CD14-positive monocyte (primary cell): ENCODE measurements at regions not wholly inside any gene's neighbourhood (a gene's known extent, or its start where the extent isn't known, plus 50 kb on each side); places are given as distances from the start of the nearest gene placed in this dataset.

Experiments
- DNase-seq, 3 donors: peaks; one replicate each; pipeline ENCODE4 v3.0.0-alpha.2; 2011 to 2022
- H2AFZ ChIP-seq: 2 replicates; pipeline ENCODE4 v1.6.0; 2012; ENCODE audit warnings: mild to moderate bottlenecking, low read depth, low read length, inconsistent platforms; ENCODE audit not compliant: insufficient read depth, poor library complexity, severe bottlenecking
- H3K27ac ChIP-seq, 2 donors: 1 replicate in 1 of 2; 2 replicates in 1 of 2; pipeline ENCODE4 v1.5.1; 2012 to 2013; ENCODE audit warnings: low read length in 2 of 2, control low read depth in 1 of 2, inconsistent platforms in 1 of 2, low read depth in 1 of 2, mild to moderate bottlenecking in 1 of 2
- H3K27me3 ChIP-seq, 2 donors: one replicate each; pipeline versions ENCODE4 v1.6.0 to v1.6.1; 2011 to 2013; ENCODE audit warnings: low read length in 2 of 2; ENCODE audit not compliant: control insufficient read depth in 2 of 2, insufficient read depth in 2 of 2
- H3K36me3 ChIP-seq, 2 donors: replicated peaks in 1 of 2; 1 replicate in 1 of 2; 2 replicates in 1 of 2; pipeline versions ENCODE4 v1.5.1 to v1.6.1; 2012 to 2013; ENCODE audit warnings: low read length in 2 of 2, control low read depth in 1 of 2, inconsistent platforms in 1 of 2, mild to moderate bottlenecking in 1 of 2; ENCODE audit not compliant: insufficient read depth in 2 of 2, control insufficient read depth in 1 of 2
- H3K4me1 ChIP-seq, 2 donors: 1 replicate in 1 of 2; 2 replicates in 1 of 2; pipeline versions ENCODE4 v1.5.1 to v1.6.1; 2012 to 2013; ENCODE audit warnings: low read length in 2 of 2, control low read depth in 1 of 2, inconsistent platforms in 1 of 2, mild to moderate bottlenecking in 1 of 2, moderate library complexity in 1 of 2; ENCODE audit not compliant: insufficient read depth in 2 of 2, control insufficient read depth in 1 of 2
- H3K4me2 ChIP-seq: replicated peaks from 2 replicates; pipeline ENCODE3; 2012; ENCODE audit warnings: low read length, moderate library complexity, mild to moderate bottlenecking; ENCODE audit not compliant: poor library complexity, severe bottlenecking; ENCODE audit errors: extremely low read depth
- H3K4me3 ChIP-seq, 3 experiments: fragments of 200-600 bp in 1 of 3; sonication (generic) in 1 of 3; replicated peaks in 1 of 3; 1 replicate in 2 of 3; 2 replicates in 1 of 3; pipeline ENCODE4 v1.5.1; 2011 to 2013; ENCODE audit warnings: low read length in 3 of 3, mild to moderate bottlenecking in 3 of 3, control low read depth in 2 of 3, low read depth in 2 of 3, inconsistent platforms in 1 of 3, moderate library complexity in 1 of 3
- H3K79me2 ChIP-seq: 2 replicates; pipeline ENCODE4 v1.6.0; 2012; ENCODE audit warnings: mild to moderate bottlenecking, control low read depth, inconsistent platforms, low read length, moderate library complexity; ENCODE audit not compliant: insufficient read depth
- H3K9ac ChIP-seq: 2 replicates; pipeline ENCODE4 v1.6.0; 2017; ENCODE audit warnings: low read length, mild to moderate bottlenecking; ENCODE audit not compliant: insufficient read depth, poor library complexity, severe bottlenecking
- H3K9me3 ChIP-seq, 2 donors: replicated peaks in 1 of 2; 1 replicate in 1 of 2; 2 replicates in 1 of 2; pipeline versions ENCODE4 v1.5.1 to v1.6.1; 2012 to 2013; ENCODE audit warnings: low read length in 2 of 2, control low read depth in 1 of 2; ENCODE audit not compliant: control insufficient read depth in 1 of 2, insufficient read depth in 1 of 2
- H4K20me1 ChIP-seq: 2 replicates; pipeline ENCODE4 v1.6.0; 2012; ENCODE audit warnings: mild to moderate bottlenecking, low read length, control low read depth, moderate library complexity; ENCODE audit not compliant: insufficient read depth
- H3K27ac Mint-ChIP-seq, 7 donors: one replicate each; pipeline ENCODE4 v1.8.0; 2020; ENCODE audit warnings: mild to moderate bottlenecking in 7 of 7, mixed read lengths in 7 of 7, moderate library complexity in 6 of 7, inconsistent platforms in 2 of 7
- H3K27me3 Mint-ChIP-seq, 3 donors: one replicate each; pipeline ENCODE4 v1.8.0; 2021 to 2022; ENCODE audit warnings: low read depth in 3 of 3, mild to moderate bottlenecking in 3 of 3, mixed read lengths in 3 of 3, moderate library complexity in 3 of 3, inconsistent platforms in 1 of 3
- H3K36me3 Mint-ChIP-seq, 2 donors: one replicate each; pipeline ENCODE4 v1.8.0; 2020; ENCODE audit warnings: mixed read lengths in 2 of 2, inconsistent platforms in 1 of 2, mild to moderate bottlenecking in 1 of 2
- H3K4me1 Mint-ChIP-seq: one replicate; pipeline ENCODE4 v1.8.0; 2020; ENCODE audit warnings: mild to moderate bottlenecking, mixed read lengths
- H3K4me3 Mint-ChIP-seq, 2 donors: one replicate each; pipeline ENCODE4 v1.8.0; 2020; ENCODE audit warnings: mild to moderate bottlenecking in 2 of 2, mixed read lengths in 2 of 2, moderate library complexity in 1 of 2
- H3K9me3 Mint-ChIP-seq, 7 donors: one replicate each; pipeline ENCODE4 v1.8.0; 2020 to 2022; ENCODE audit warnings: mixed read lengths in 7 of 7, mild to moderate bottlenecking in 6 of 7, moderate library complexity in 6 of 7, inconsistent platforms in 2 of 7
- WGBS: methylation state at CpG from one replicate; pipeline ENCODE4 v1.1.5; 2013; ENCODE audit warnings: missing lambda C conversion rate; ENCODE audit not compliant: insufficient coverage; 5-methylcytosine and 5-hydroxymethylcytosine counted together
- intact Hi-C, 2 donors: fragments of 100-400 bp; cut with micrococcal nuclease; formaldehyde crosslinking; loops; one replicate each; pipeline versions ENCODE4 v1.15.0 to v1.15.1; 2023
- TF ChIP-seq, protein P1 (sequence below): fragments of 200-600 bp; IDR thresholded peaks from one replicate; pipeline ENCODE4 v1.8.0; 2022; ENCODE audit warnings: antibody characterized with exemption, mild to moderate bottlenecking

DNA sequence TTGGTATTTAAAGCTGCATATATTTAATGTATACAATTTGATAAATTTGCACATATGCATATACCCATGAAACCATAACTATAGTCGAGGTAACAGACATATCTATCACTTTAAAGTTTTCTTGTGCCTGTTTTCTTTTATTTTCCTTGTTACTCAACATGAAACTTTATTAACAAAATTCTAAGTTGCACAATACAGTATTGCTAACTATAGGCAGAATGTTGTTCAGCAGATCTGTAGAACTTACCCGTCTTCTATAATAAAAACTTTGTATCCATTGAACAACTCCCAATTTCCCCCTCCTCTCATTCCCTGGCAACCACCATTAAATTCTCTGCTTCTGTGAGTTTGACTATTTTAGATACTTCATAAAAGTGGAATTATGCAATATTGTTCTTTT lies 404.6 kb upstream of the KCND2 start:
- 100% methylated on average over 1 of the region's 2 CpGs for WGBS
- H3K4me1 Mint-ChIP-seq: no peaks in the 10 kb centered on the region

DNA sequence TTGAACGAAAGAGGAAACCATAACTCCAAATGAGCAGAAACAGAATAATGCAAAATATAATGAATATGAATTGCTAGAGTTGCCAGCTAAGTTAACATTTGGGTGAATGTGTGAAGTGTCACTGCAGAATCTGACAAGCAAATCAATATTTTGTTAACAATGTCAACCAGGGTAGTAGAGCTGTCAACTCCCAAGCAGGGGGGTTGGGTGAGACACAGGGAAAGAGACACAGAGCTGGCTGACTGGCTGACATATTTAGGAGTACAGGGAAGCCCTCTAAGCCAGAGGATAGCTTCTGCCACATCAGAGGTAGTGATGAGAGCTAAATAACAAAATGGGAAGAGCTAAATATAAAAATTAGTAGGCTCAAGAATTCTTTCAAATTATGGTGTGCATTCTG lies 393.1 kb upstream of the KCND2 start:
- no peak overlapping the region for H2AFZ ChIP-seq
- H3K4me3 Mint-ChIP-seq: no peak overlapping the region
- H4K20me1 ChIP-seq: no peaks in the 10 kb centered on the region
- TF ChIP-seq, protein P1, sequence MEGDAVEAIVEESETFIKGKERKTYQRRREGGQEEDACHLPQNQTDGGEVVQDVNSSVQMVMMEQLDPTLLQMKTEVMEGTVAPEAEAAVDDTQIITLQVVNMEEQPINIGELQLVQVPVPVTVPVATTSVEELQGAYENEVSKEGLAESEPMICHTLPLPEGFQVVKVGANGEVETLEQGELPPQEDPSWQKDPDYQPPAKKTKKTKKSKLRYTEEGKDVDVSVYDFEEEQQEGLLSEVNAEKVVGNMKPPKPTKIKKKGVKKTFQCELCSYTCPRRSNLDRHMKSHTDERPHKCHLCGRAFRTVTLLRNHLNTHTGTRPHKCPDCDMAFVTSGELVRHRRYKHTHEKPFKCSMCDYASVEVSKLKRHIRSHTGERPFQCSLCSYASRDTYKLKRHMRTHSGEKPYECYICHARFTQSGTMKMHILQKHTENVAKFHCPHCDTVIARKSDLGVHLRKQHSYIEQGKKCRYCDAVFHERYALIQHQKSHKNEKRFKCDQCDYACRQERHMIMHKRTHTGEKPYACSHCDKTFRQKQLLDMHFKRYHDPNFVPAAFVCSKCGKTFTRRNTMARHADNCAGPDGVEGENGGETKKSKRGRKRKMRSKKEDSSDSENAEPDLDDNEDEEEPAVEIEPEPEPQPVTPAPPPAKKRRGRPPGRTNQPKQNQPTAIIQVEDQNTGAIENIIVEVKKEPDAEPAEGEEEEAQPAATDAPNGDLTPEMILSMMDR: no peak
- no peak overlapping the region for H3K27ac Mint-ChIP-seq
- H3K4me1 Mint-ChIP-seq: no peaks in the 10 kb centered on the region
- H3K27ac ChIP-seq: no peak overlapping the region
- H3K9me3 Mint-ChIP-seq: peaks cover 0 to 5% (median 0%) of the 10 kb centered on the region in 7 donors
- H3K4me1 ChIP-seq: no peaks in the 10 kb centered on the region
- H3K9ac ChIP-seq: no peak overlapping the region
- no peaks in the 10 kb centered on the region for H3K27me3 ChIP-seq
- no CpG with 5 or more reads among the region's 1 CpG for WGBS
- no peak overlapping the region for H3K4me3 ChIP-seq
- H3K79me2 ChIP-seq: no peaks in the 10 kb centered on the region
- no peak overlapping the region for H3K4me2 ChIP-seq
- H3K9me3 ChIP-seq: no peaks in the 10 kb centered on the region
- intact Hi-C loops: no loop called here
- no peak for DNase-seq
- H3K36me3 ChIP-seq: no peaks in the 10 kb centered on the region
- no peaks in the 10 kb centered on the region for H3K36me3 Mint-ChIP-seq
- H3K27me3 Mint-ChIP-seq: no peaks in the 10 kb centered on the region

More for the DNA sequence above, 404.6 kb upstream of the KCND2 start:
- Mint-ChIP-seq H3K4me3 (no peak overlapping the region), H3K9me3 (peaks cover 0 to 3% (median 0%) of the 10 kb centered on the region in 7 donors), H3K36me3 (no peaks in the 10 kb centered on the region), H3K27ac (no peak overlapping the region), H3K27me3 (no peaks in the 10 kb centered on the region)
- no peak overlapping the region for H3K4me3 ChIP-seq
- H3K79me2 ChIP-seq: no peaks in the 10 kb centered on the region
- H3K4me2 ChIP-seq: no peak overlapping the region
- H3K27ac ChIP-seq: no peak overlapping the region
- no peaks in the 10 kb centered on the region for H3K4me1 ChIP-seq
- H3K9ac ChIP-seq: no peak overlapping the region
- H3K36me3 ChIP-seq: no peaks in the 10 kb centered on the region
- H2AFZ ChIP-seq: no peak overlapping the region
- H3K27me3 ChIP-seq: no peaks in the 10 kb centered on the region
- DNase-seq: no peak
- H4K20me1 ChIP-seq: no peaks in the 10 kb centered on the region
- intact Hi-C loops: no loop called here
- TF ChIP-seq, protein P1: no peak
- no peaks in the 10 kb centered on the region for H3K9me3 ChIP-seq
